Brain microvascular endothelial cell (primary cell): ENCODE measurements at regions not wholly inside any gene's neighbourhood (a gene's known extent, or its start where the extent isn't known, plus 50 kb on each side); places are given as distances from the start of the nearest gene placed in this dataset.
A peak's percentile ranks its signal among the peaks of the same experiment; 100 is the strongest.

Experiments used
- DNase-seq: peaks from one replicate; pipeline ENCODE4 v3.0.0-alpha.2; 2020
- H3K27ac ChIP-seq: fragments of 250-450 bp; sonication (Bioruptor Pico); 2 replicates; pipeline ENCODE4 v1.5.1; 2020; ENCODE audit warnings: mild to moderate bottlenecking, moderate library complexity
- H3K27me3 ChIP-seq: fragments of 250-450 bp; sonication (Bioruptor Pico); replicated peaks from 2 replicates; pipeline ENCODE4 v1.5.1; 2020; ENCODE audit warnings: mild to moderate bottlenecking
- H3K36me3 ChIP-seq: fragments of 250-450 bp; sonication (Bioruptor Pico); replicated peaks from 2 replicates; pipeline ENCODE4 v1.5.1; 2020; ENCODE audit warnings: mild to moderate bottlenecking
- H3K4me3 ChIP-seq: 2 replicates; pipeline ENCODE4 v1.5.1; 2011; ENCODE audit warnings: low read depth, mild to moderate bottlenecking, control low read depth, low read length, moderate library complexity
- CTCF ChIP-seq: IDR thresholded peaks from 2 replicates; pipeline ENCODE4 v1.5.1; 2011; ENCODE audit warnings: low read depth, mild to moderate bottlenecking, moderate library complexity, low read length, control low read depth, inconsistent platforms; ENCODE audit errors: missing control alignments
- in situ Hi-C: cut with HindIII; loops from 2 replicates; pipeline ENCODE4 v1.10.0; 2017; ENCODE audit warnings: low sequenced_read_pairs, low pct_ligation_motif_present

GRCh38 chrX:39445336-39445735 lies 644.1 kb downstream of the MID1IP1 start:
- no peak overlapping the region for H3K4me3 ChIP-seq
- H3K27me3 ChIP-seq = no peaks in the 10 kb centered on the region
- H3K36me3 ChIP-seq = no peaks in the 10 kb centered on the region
- peak; percentile 53 for TF ChIP-seq CTCF
- no peak overlapping the region for H3K27ac ChIP-seq
- in situ Hi-C loops = no loop called here
- DNase-seq = no peak

GRCh38 chrX:39449352-39449751 lies 648.1 kb downstream of the MID1IP1 start:
- H3K4me3 ChIP-seq = no peak overlapping the region
- in situ Hi-C loops = no loop called here
- no peaks in the 10 kb centered on the region for H3K36me3 ChIP-seq
- H3K27ac ChIP-seq = no peak overlapping the region
- H3K27me3 ChIP-seq = no peaks in the 10 kb centered on the region
- no peak for TF ChIP-seq CTCF
- no peak for DNase-seq

- Histone ChIP-seq H3K27ac (no peak overlapping the region), H3K4me3 (no peak overlapping the region), H3K36me3 (no peaks in the 10 kb centered on the region), H3K27me3 (no peaks in the 10 kb centered on the region)
- no peak for TF ChIP-seq CTCF
- no peak for DNase-seq
- in situ Hi-C loops = no loop called here
Measured at GRCh38 chrX:39450234-39450977, 647.4 kb downstream of the BCOR start.

GRCh38 chrX:39451046-39451445 lies 646.7 kb downstream of the BCOR start:
- H3K27me3 ChIP-seq = no peaks in the 10 kb centered on the region
- in situ Hi-C loops = no loop called here
- no peak overlapping the region for H3K4me3 ChIP-seq
- H3K36me3 ChIP-seq = no peaks in the 10 kb centered on the region
- no peak for DNase-seq
- H3K27ac ChIP-seq = no peak overlapping the region
- TF ChIP-seq CTCF = no peak

GRCh38 chrX:39452401-39452800 lies 645.4 kb downstream of the BCOR start:
- in situ Hi-C loops = no loop called here
- Histone ChIP-seq H3K36me3 (no peaks in the 10 kb centered on the region), H3K4me3 (no peak overlapping the region), H3K27ac (no peak overlapping the region), H3K27me3 (no peaks in the 10 kb centered on the region)
- no peak for DNase-seq
- no peak for TF ChIP-seq CTCF
